ENCODE measurements at regions not wholly inside any gene's neighbourhood (a gene's known extent, or its start where the extent isn't known, plus 50 kb on each side); places are given as distances from the start of the nearest gene placed in this dataset.

DNA sequence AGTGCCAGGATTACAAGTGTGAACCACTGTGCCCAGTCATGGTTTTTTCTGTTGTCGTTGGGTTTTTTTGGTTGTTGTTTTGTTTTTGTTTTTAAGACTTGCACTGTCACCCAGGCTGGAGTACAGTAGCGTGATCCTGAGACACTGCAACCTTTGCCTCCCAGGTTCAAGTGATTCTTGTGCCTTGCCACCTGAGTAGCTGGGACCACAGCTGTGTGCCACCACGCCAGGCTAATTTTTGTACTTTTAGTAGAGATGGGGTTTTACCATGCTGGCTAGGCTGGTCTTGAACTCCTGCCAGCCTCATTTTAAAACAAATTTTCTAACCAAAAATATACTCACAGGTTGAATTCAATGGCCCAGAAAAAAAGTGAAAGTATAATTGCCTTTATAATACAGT lies 174.1 kb downstream of the AHR start:
- DNase-seq (ENCODE audit: low spot score) = no peak
- TF ChIP-seq, protein P1, sequence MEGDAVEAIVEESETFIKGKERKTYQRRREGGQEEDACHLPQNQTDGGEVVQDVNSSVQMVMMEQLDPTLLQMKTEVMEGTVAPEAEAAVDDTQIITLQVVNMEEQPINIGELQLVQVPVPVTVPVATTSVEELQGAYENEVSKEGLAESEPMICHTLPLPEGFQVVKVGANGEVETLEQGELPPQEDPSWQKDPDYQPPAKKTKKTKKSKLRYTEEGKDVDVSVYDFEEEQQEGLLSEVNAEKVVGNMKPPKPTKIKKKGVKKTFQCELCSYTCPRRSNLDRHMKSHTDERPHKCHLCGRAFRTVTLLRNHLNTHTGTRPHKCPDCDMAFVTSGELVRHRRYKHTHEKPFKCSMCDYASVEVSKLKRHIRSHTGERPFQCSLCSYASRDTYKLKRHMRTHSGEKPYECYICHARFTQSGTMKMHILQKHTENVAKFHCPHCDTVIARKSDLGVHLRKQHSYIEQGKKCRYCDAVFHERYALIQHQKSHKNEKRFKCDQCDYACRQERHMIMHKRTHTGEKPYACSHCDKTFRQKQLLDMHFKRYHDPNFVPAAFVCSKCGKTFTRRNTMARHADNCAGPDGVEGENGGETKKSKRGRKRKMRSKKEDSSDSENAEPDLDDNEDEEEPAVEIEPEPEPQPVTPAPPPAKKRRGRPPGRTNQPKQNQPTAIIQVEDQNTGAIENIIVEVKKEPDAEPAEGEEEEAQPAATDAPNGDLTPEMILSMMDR (IDR thresholded peaks at IDR 0.05; ENCODE audit: extremely low read depth, insufficient read depth, missing control alignments) = no peak
- in situ Hi-C loops (cut with MboI; ENCODE audit: low pct_unique_long_range_greater_than_20kb, low sequenced_read_pairs, unreplicated experiment) = no loop called here

DNA sequence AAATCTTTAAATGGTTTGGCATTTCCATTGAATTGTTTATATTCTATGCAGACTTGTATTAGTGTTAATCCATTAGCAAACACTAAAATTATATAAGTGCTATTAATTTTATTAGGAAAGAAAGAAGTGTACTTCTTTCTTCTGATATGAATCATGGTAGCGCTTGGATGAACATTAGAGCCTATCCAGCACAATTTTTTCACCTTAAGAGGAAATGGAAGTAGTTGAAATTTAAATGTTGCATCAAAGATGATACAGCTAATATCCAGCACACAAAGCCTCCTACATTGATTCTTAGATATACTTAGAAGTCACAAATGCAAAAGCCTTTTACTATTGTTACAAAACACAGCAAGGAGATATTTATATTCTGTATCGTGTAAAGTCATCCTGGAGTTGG lies 174.5 kb downstream of the AHR start:
- in situ Hi-C loops (cut with MboI; ENCODE audit: low pct_unique_long_range_greater_than_20kb, low sequenced_read_pairs, unreplicated experiment) = no loop called here
- TF ChIP-seq, protein P1 (IDR thresholded peaks at IDR 0.05; ENCODE audit: extremely low read depth, insufficient read depth, missing control alignments) = no peak
- DNase-seq (ENCODE audit: low spot score) = peak; percentile 20

DNA sequence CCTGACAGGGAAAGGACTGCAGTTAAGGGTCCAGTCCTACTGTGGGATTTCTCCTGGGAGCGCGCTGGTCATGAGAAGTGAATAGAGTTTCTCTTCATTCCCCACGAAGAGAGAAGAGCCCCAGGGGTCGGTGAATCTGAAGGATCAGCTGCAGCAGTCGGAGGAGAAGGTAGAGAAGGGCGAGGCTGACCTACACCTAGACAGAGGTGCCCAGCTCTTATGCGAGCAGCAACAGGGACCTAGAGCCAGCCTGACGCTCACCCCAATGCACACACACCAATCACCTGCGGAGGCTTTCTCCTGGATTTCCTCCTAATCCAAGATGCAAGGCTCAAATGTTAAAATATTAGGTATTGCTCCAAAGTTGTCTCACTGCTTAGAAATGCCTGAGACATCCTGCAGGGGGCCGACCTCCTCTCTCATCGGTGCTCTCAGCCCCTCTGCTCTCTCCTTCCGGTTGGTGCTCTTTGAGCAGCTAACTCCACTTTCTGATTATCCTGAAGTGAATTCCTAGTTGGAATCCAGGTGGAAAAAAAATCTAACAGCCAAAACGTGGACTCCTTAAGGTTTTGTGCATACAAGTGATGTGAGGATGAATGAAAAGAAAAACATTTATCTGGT lies 176.4 kb downstream of the AHR start:
- TF ChIP-seq, protein P1 (IDR thresholded peaks at IDR 0.05; ENCODE audit: extremely low read depth, insufficient read depth, missing control alignments) = peak; percentile 24
- DNase-seq (ENCODE audit: low spot score) = no peak
- in situ Hi-C loops (cut with MboI; ENCODE audit: low pct_unique_long_range_greater_than_20kb, low sequenced_read_pairs, unreplicated experiment) = no loop called here

DNA sequence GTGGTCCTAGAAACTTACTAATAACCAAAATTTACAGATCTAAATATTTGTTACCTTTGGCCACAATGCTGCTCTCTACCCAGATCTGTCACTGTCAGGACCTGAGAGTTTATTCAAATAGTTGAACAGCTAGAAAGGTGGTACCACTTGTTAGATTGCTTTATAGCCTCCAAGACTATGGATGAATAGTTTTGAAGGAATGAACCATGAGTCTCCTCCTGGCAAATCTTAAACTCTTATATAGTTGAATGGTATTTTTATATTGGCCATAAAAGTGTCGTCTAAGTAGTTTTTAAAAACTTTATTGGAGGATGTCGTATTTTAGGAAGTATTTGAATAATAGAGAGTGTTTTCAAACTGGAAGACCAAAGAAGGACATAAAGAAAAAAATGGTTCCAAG lies 178.7 kb downstream of the AHR start:
- in situ Hi-C loops (cut with MboI; ENCODE audit: low pct_unique_long_range_greater_than_20kb, low sequenced_read_pairs, unreplicated experiment) = no loop called here
- DNase-seq (ENCODE audit: low spot score) = no peak
- TF ChIP-seq, protein P1 (IDR thresholded peaks at IDR 0.05; ENCODE audit: extremely low read depth, insufficient read depth, missing control alignments) = no peak

DNA sequence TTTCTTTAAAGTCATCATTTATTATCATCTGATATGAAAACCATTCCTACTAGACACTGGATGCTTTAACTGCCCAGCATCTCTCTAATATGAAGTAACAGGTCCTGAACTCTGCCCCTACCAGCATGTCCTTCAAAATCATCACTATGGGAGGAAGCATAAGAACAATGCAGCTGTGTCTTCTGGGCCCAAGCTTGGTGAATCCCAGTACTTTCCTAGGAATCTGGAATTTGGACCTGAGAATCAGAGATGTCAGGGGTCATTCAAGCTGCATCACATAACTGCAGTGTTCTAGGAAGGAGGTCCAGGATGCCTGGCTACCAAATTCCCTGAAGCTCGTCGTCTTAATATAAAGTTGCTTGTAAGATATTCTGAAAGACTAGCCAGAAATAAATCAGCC lies 182.7 kb downstream of the AHR start:
- in situ Hi-C loops (cut with MboI; ENCODE audit: low pct_unique_long_range_greater_than_20kb, low sequenced_read_pairs, unreplicated experiment) = no loop called here
- DNase-seq (ENCODE audit: low spot score) = no peak
- TF ChIP-seq, protein P1 (IDR thresholded peaks at IDR 0.05; ENCODE audit: extremely low read depth, insufficient read depth, missing control alignments) = no peak

DNA sequence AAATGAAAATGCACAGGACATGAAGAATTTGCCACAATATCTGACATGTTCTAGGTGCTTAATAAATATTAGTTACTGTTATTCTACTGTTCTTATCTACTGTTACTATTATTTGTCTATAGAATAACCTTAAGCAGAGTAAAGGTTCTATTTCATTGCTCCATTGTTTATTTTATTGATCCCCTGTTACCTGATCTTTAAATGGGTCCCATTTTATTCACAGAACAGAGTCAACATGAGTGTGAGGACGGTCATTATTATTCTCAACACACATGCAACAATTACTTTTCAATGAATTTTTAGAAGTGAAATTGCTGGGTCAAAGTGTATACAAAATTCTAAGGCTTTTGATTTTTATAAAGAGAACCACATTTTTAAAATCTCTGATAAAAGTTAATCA lies 186.9 kb downstream of the AHR start:
- TF ChIP-seq, protein P1 (IDR thresholded peaks at IDR 0.05; ENCODE audit: extremely low read depth, insufficient read depth, missing control alignments) = no peak
- DNase-seq (ENCODE audit: low spot score) = no peak
- in situ Hi-C loops (cut with MboI; ENCODE audit: low pct_unique_long_range_greater_than_20kb, low sequenced_read_pairs, unreplicated experiment) = no loop called here
